ENCODE measurements at regions not wholly inside any gene's neighbourhood (a gene's known extent, or its start where the extent isn't known, plus 50 kb on each side); places are given as distances from the start of the nearest gene placed in this dataset.

DNA sequence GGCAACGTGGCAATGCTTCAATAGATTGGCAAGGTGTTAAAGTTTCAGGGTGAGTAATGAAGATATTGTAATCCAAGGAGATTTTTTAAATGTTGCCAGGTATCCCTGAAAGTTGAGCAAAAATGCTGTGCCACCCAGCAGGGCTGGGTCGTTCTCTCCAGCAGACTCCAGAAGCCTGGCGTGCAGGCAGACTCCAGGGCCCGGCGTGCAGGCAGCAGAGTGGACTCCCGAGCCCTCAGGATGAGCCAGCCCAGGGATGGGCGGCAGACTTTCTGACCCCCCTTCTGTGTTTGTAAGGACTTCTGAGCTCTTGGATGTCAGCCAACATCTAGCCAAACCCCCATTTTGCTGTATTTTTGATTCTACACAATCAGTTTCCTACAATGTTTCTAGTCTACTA is 289.1 kb downstream of the ZNF516 start:
- H3K27ac Mint-ChIP-seq = no peak overlapping the region
- Histone ChIP-seq H3K4me1 (ENCODE audit: control insufficient read depth in 1 of 2, insufficient read depth in 2 of 2, low read length in 2 of 2) (no peaks in the 10 kb centered on the region), H3K79me2 (ENCODE audit: insufficient read depth, low read length) (no peaks in the 10 kb centered on the region), H3K27me3 (ENCODE audit: control insufficient read depth in 2 of 2, insufficient read depth in 2 of 2, low read length in 2 of 2) (peaks cover 0 to 3% of the 10 kb centered on the region in 2 donors), H3K9ac (ENCODE audit: insufficient read depth, low read length, poor library complexity, severe bottlenecking) (no peak overlapping the region), H3K36me3 (replicated peaks in 1 of 2; ENCODE audit: control insufficient read depth in 1 of 2, insufficient read depth in 2 of 2, low read length in 2 of 2) (no peaks in the 10 kb centered on the region), H3K4me3 (replicated peaks in 1 of 3; ENCODE audit: low read depth in 2 of 3, low read length in 3 of 3) (no peak overlapping the region), H4K20me1 (ENCODE audit: insufficient read depth, low read length) (no peaks in the 10 kb centered on the region), H3K9me3 (replicated peaks in 1 of 2; ENCODE audit: control insufficient read depth in 1 of 2, insufficient read depth in 1 of 2, low read length in 2 of 2) (no peaks in the 10 kb centered on the region), H3K4me2 (replicated peaks; ENCODE audit: extremely low read depth, low read length, poor library complexity, severe bottlenecking) (no peak overlapping the region), H3K27ac (ENCODE audit: low read depth in 1 of 2, low read length in 2 of 2) (no peak overlapping the region), H2AFZ (ENCODE audit: insufficient read depth, low read depth, low read length, poor library complexity, severe bottlenecking) (no peak overlapping the region)
- TF ChIP-seq CTCF (IDR thresholded peaks at IDR 0.05) = no peak
- peaks cover 4% of the 10 kb centered on the region for H3K4me1 Mint-ChIP-seq
- peaks cover 11 to 16% (median 14%) of the 10 kb centered on the region in 3 donors for H3K27me3 Mint-ChIP-seq (ENCODE audit: low read depth in 3 of 3)
- WGBS (ENCODE audit: insufficient coverage) = 83% methylated on average over 5 of the region's 7 CpGs
- no peak for DNase-seq
- no peaks in the 10 kb centered on the region for H3K36me3 Mint-ChIP-seq
- intact Hi-C loops (cut with micrococcal nuclease) = no loop called here
- H3K4me3 Mint-ChIP-seq = no peak overlapping the region
- peaks cover 0 to 4% (median 2%) of the 10 kb centered on the region in 7 donors for H3K9me3 Mint-ChIP-seq

GRCh38 chr18:76203552-76203951 is 291.5 kb downstream of the ZNF516 start:
- Histone ChIP-seq H3K9me3 (replicated peaks in 1 of 2; ENCODE audit: control insufficient read depth in 1 of 2, insufficient read depth in 1 of 2, low read length in 2 of 2) (no peaks in the 10 kb centered on the region), H2AFZ (ENCODE audit: insufficient read depth, low read depth, low read length, poor library complexity, severe bottlenecking) (no peak overlapping the region), H3K36me3 (replicated peaks in 1 of 2; ENCODE audit: control insufficient read depth in 1 of 2, insufficient read depth in 2 of 2, low read length in 2 of 2) (no peaks in the 10 kb centered on the region), H3K27me3 (ENCODE audit: control insufficient read depth in 2 of 2, insufficient read depth in 2 of 2, low read length in 2 of 2) (no peaks in the 10 kb centered on the region), H3K4me3 (replicated peaks in 1 of 3; ENCODE audit: low read depth in 2 of 3, low read length in 3 of 3) (no peak overlapping the region), H3K79me2 (ENCODE audit: insufficient read depth, low read length) (no peaks in the 10 kb centered on the region), H3K4me2 (replicated peaks; ENCODE audit: extremely low read depth, low read length, poor library complexity, severe bottlenecking) (no peak overlapping the region), H3K9ac (ENCODE audit: insufficient read depth, low read length, poor library complexity, severe bottlenecking) (no peak overlapping the region), H3K27ac (ENCODE audit: low read depth in 1 of 2, low read length in 2 of 2) (no peak overlapping the region), H4K20me1 (ENCODE audit: insufficient read depth, low read length) (no peaks in the 10 kb centered on the region), H3K4me1 (ENCODE audit: control insufficient read depth in 1 of 2, insufficient read depth in 2 of 2, low read length in 2 of 2) (no peaks in the 10 kb centered on the region)
- H3K27me3 Mint-ChIP-seq (ENCODE audit: low read depth in 3 of 3) = peaks cover 3 to 9% (median 7%) of the 10 kb centered on the region in 3 donors
- H3K4me3 Mint-ChIP-seq = no peak overlapping the region
- intact Hi-C loops (cut with micrococcal nuclease) = no loop called here
- H3K36me3 Mint-ChIP-seq = no peaks in the 10 kb centered on the region
- no peaks in the 10 kb centered on the region for H3K4me1 Mint-ChIP-seq
- no peak overlapping the region for H3K27ac Mint-ChIP-seq
- H3K9me3 Mint-ChIP-seq = peaks cover 0 to 9% (median 2%) of the 10 kb centered on the region in 7 donors
- DNase-seq = no peak
- TF ChIP-seq CTCF (IDR thresholded peaks at IDR 0.05) = no peak
- WGBS (ENCODE audit: insufficient coverage) = 71% methylated on average over 5 of the region's 6 CpGs
